HEK293 (cell line): ENCODE measurements at regions not wholly inside any gene's neighbourhood (a gene's known extent, or its start where the extent isn't known, plus 50 kb on each side); places are given as distances from the start of the nearest gene placed in this dataset.

Source experiments
- HOXC10 ChIP-seq: sonication (generic); formaldehyde crosslinking; IDR thresholded peaks from 2 replicates; pipeline ENCODE4 v1.8.1; 2023; ENCODE audit warnings: mild to moderate bottlenecking, missing genetic modification reagents
- KLF10 ChIP-seq: fragments of 450-650 bp; IDR thresholded peaks from 2 replicates; pipeline ENCODE4 v1.5.1; 2018; ENCODE audit warnings: missing biosample characterization, mild to moderate bottlenecking, missing genetic modification characterization
- PRDM1 ChIP-seq: fragments of 450-650 bp; formaldehyde crosslinking; IDR thresholded peaks from 2 replicates; pipeline ENCODE4; 2016; ENCODE audit warnings: missing biosample characterization, missing genetic modification characterization
- PRDM4 ChIP-seq: fragments of 450-650 bp; formaldehyde crosslinking; IDR thresholded peaks from 2 replicates; pipeline ENCODE4 v1.5.1; 2017; ENCODE audit warnings: missing biosample characterization, missing genetic modification characterization
- REST ChIP-seq: fragments of 450-650 bp; formaldehyde crosslinking; IDR thresholded peaks from 2 replicates; pipeline ENCODE4 v1.5.1; 2016; ENCODE audit warnings: missing biosample characterization, missing genetic modification characterization
- ZBTB48 ChIP-seq: fragments of 450-650 bp; formaldehyde crosslinking; IDR thresholded peaks from 2 replicates; pipeline ENCODE4 v1.5.1; 2016; ENCODE audit warnings: missing biosample characterization, missing genetic modification characterization
- ZNF10 ChIP-seq: fragments of 450-650 bp; formaldehyde crosslinking; IDR thresholded peaks from 2 replicates; pipeline ENCODE4 v1.5.1; 2017; ENCODE audit warnings: missing biosample characterization, missing genetic modification characterization
- ZNF488 ChIP-seq: fragments of 450-650 bp; formaldehyde crosslinking; IDR thresholded peaks from 2 replicates; pipeline ENCODE4 v1.5.1; 2016; ENCODE audit warnings: missing biosample characterization, missing genetic modification characterization
- ZNF544 ChIP-seq: fragments of 450-650 bp; formaldehyde crosslinking; IDR thresholded peaks from 2 replicates; pipeline ENCODE4 v1.5.0; 2017; ENCODE audit warnings: missing biosample characterization, missing genetic modification characterization
- ZNF707 ChIP-seq: fragments of 450-650 bp; formaldehyde crosslinking; IDR thresholded peaks from 2 replicates; pipeline ENCODE4 v1.5.1; 2016; ENCODE audit warnings: missing biosample characterization, missing genetic modification characterization
- TF ChIP-seq, protein P1 (sequence below): fragments of 450-650 bp; formaldehyde crosslinking; IDR thresholded peaks from 2 replicates; pipeline ENCODE4 v1.5.1; 2016; ENCODE audit warnings: missing biosample characterization, missing genetic modification characterization

- no peak for TF ChIP-seq ZNF707 (tag by site-specific recombination)
- TF ChIP-seq ZNF10 (tag by site-specific recombination), result no peak
- TF ChIP-seq, protein P1, sequence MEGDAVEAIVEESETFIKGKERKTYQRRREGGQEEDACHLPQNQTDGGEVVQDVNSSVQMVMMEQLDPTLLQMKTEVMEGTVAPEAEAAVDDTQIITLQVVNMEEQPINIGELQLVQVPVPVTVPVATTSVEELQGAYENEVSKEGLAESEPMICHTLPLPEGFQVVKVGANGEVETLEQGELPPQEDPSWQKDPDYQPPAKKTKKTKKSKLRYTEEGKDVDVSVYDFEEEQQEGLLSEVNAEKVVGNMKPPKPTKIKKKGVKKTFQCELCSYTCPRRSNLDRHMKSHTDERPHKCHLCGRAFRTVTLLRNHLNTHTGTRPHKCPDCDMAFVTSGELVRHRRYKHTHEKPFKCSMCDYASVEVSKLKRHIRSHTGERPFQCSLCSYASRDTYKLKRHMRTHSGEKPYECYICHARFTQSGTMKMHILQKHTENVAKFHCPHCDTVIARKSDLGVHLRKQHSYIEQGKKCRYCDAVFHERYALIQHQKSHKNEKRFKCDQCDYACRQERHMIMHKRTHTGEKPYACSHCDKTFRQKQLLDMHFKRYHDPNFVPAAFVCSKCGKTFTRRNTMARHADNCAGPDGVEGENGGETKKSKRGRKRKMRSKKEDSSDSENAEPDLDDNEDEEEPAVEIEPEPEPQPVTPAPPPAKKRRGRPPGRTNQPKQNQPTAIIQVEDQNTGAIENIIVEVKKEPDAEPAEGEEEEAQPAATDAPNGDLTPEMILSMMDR (tag by site-specific recombination), result no peak
- no peak for TF ChIP-seq KLF10
- TF ChIP-seq PRDM1 (tag by site-specific recombination), result no peak
- TF ChIP-seq ZNF544 (tag by site-specific recombination), result no peak
- no peak for TF ChIP-seq ZBTB48 (tag by site-specific recombination)
- TF ChIP-seq PRDM4 (tag by site-specific recombination), result no peak
- TF ChIP-seq REST (tag by site-specific recombination), result no peak
- TF ChIP-seq ZNF488 (tag by site-specific recombination), result no peak
- TF ChIP-seq HOXC10 (CRISPR knock-in tag), result no peak
These were observed 50.0 kb upstream of the ABL1 start for GRCh38 chr9:130785053-130785452.
